DMS 273 treated with DMSO at 0.1 percent for 48 hours (cell line): ENCODE measurements at regions not wholly inside any gene's neighbourhood (a gene's known extent, or its start where the extent isn't known, plus 50 kb on each side); places are given as distances from the start of the nearest gene placed in this dataset.
"Not testable (repeated sequence)": the region's sequence is repeated elsewhere in the genome, so short reads cannot be mapped to it uniquely, and the experiment has no call there.

Source experiments
- DNase-seq: peaks from one replicate; lab custom pipeline; 2025; lab: John Stamatoyannopoulos, UW

DNA sequence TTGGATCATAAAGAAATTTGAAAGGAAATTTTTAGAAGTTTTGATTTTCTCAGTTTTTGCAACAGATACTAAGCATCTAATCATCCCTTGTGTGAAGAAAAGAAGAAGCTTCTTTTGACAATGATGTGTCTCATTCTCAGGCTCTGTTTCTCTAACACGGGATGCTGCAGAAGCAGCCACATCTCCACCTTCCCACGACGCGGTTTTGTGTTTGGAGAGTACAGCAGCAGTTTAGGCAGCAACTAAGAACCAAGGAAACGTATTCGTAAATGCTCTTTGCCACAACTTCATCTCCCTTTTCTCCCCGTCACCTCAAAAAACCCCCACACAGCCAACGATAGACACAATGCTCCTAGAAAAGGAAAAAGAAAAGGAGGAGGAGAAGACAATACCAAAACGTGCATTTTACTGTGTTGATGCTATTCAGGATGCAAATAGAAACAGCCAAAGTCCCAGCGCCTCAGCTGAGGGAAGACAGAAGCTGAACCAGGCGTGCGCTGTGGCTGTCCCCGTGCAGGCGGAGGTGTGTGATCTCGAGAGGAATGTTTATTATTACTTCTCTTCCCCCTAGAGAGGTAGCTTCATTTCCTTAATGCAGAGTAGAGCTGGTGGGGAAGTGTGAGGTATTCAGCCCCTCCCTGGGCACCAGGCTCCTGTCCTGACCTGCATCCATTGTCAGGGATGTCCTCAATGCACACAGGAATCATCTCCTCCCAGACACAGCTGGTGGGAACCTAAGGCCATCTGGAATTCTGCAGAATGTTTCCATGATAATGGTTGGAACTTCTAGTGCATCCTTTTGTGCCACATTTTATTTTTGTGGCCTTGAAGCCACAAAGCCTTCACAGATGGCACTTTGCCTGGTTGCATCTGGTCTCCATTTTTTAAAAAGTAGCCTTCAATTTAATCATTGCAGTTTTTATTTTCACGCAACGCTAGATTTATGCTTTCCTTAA is 174.6 kb upstream of the KLF6 start:
- DNase-seq: no peak

DNA sequence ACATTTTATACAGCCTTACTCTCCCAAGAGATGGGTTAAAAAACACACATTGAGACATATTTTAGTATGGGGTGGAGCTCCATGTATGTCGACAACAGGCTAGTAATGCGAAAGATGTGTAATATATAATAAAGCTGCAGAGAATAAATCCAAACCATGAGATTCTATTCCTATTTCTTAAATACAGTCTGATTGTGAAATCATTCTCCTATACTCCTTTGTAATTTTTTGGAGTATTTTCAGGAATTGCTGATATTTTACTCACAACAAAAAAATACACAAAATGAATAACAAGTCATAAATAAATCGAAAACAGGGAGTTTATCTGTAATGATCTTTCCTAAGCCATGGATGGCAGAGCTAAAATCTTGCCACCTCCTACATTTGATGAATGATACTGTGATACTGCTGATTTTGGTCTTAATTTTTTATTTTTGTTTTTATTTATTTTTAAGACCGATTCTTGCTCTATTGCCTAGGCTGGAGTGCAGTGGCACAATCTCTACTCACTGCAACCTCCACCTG is 173.5 kb upstream of the KLF6 start:
- no peak for DNase-seq

DNA sequence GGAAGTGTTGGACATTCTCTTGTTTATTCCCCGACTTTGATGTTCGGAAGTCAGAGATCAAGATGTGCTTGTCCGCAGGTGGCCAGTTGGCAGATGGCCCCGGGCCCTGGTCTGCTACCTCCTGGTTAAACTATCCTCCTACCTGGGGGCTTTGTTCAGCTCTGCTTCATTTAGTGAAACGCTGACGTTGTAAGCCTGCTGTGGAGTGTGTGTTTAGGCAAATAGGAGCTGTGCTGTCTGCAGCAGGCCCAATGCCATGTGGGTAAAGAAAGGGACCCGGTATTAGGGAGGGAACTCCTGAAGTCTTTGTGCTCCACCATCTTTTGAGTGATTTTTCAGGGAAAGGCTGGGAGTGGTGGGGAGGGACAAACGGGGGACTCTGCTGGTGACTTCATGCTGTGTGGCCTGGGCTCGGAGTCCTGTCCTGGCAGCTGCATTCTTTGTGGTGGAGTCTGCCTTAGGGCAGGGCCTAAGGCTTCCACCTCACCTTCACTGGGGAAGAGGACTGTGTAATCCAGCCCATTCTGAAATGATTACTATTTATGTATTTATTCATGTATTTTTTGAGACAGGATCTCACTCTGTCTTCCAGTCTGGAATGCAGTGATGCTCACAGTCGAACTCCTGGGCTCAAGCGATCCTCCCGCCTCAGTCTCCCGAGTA is 171.1 kb upstream of the KLF6 start:
- DNase-seq: no peak

DNA sequence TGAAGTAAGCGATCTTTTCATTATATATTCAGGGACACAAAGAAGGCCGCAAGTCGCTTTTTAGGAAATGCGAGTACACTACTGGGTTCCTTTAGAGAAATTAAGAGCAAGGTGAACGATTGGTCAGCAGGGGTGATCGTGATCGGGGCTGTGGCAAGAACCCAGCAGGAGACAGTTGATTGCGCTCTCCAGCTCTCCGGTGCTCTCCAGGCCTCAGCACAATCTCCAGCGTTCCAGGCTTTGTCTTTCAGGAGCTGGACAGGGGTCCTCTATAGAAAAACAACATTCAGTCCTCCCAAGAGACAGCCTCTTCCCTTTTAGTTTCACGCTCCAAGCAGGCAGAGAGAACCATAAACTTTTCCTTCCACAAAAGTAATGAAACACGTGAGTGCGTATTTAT is 170.5 kb upstream of the KLF6 start:
- DNase-seq: no peak

DNA sequence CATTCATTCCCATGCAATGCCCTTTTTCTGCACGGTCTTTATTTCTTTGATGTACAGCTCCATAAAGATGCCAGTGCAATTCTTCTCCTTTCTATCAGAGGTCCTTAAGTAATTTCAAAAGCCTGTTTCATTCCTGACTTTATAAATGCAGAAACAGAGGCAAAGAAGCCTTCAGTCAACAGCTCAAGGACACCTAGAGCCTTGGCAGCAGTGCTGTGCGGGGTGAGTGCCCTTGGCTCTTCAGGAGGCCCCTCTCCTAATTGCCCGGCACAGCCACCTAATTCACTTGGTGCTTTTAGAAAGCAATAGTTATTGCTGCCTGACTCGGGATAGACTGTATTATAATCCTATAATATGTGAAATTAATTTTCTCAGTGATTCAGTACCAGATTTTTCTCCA is 169.6 kb upstream of the KLF6 start:
- DNase-seq: no peak

DNA sequence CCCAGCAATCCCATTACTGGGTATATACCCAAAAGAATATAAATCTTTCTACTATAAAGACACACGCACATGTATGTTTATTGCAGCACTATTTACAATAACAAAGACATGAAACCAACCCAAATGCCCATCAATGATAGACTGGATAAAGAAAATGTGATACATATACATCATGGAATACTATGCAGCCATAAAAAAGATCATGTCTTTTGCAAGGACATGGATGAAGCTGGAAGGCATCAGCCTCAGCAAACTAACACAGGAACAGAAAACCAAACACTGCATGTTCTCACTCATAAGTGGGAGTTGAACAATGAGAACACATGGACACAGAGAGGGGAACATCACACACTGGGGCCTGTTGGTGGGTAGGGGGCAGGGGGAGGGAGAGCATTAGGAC is 169.0 kb upstream of the KLF6 start:
- DNase-seq: not testable (repeated sequence)

DNA sequence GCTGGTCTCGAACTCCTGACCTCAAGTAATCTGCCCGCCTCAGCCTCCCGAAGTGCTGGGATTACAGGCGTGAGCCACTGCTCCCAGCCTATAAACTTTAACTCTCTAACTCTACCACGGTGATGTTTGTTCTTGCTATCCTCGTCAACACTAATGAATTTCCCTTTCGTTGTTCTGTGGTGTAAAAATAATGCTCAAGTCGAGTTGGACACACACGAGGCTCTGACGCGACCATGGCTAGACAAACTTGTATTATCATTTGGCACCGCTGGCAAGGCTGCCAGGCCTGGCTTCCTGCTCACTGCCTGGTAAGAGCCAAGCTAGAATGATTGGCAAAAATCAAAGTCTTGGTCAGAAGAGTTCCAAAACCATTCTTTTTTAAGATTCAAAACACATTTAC is 167.0 kb upstream of the KLF6 start:
- DNase-seq: no peak

DNA sequence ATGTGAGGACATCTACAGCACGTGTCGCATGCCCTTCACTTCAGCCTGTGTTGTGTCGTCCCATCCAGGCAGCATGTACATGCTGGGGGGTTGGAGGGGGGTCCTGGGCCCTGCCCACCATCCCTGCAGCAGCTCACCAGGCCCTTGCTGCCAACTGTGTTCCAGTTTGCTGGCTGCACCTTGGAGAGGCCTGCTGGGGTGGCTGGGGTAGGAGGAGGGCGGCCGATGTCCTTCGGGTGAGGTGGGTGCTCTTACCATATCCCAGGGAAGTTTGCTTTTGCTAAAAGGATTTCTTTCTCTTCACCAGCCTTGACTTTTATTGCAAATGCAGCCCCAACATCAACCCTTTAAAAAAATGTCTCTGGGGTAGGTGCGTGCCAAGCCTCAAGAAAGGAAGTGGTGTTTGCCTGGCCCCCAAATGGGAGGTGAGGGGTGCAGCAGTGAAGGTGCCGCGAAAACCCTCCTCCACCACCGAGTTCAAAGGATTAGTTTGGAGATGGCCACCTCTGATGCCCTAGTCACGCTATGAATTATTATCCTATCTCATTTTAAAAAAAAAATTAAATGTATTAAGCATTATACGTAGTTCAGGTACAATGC is 165.8 kb upstream of the KLF6 start:
- no peak for DNase-seq

DNA sequence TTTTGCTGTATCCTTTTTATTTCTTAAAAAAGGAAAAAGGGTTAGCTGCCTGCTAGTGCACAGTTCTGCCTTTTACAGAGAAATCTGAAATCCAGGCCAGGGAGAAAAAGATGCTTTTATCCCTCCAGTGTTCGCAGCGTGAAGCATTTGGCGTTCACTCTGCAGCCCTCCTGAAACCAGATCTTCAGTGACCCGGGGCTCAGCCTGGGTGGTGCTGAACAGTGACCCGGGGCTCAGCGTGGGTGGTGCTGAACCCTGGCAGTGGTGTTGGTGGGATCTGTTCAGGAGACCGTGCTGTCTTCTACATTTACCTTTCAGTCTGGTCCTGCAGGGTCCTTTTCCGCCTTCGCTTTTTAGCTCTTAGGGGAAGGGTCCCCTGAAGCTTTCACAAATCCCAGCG is 164.7 kb upstream of the KLF6 start:
- DNase-seq: no peak

DNA sequence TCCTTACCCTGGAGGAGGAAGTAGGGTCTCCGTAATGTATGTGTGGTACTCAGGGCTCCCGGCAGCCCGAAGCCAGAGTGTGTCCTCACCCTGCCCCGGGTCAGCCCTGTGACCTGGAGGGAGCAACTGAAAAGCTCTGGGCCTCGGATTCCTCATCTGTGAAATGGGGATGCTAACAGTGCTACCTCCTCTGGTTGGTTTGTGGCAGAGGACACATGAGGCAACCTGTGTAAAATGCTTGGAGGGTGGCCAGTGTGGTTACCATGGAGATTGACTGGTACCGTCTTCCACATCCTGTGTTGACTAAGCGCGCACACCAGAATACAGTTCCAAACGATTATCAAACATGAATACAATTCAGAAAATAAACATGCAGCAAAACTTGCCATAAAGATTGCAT is 163.8 kb upstream of the KLF6 start:
- DNase-seq: no peak

DNA sequence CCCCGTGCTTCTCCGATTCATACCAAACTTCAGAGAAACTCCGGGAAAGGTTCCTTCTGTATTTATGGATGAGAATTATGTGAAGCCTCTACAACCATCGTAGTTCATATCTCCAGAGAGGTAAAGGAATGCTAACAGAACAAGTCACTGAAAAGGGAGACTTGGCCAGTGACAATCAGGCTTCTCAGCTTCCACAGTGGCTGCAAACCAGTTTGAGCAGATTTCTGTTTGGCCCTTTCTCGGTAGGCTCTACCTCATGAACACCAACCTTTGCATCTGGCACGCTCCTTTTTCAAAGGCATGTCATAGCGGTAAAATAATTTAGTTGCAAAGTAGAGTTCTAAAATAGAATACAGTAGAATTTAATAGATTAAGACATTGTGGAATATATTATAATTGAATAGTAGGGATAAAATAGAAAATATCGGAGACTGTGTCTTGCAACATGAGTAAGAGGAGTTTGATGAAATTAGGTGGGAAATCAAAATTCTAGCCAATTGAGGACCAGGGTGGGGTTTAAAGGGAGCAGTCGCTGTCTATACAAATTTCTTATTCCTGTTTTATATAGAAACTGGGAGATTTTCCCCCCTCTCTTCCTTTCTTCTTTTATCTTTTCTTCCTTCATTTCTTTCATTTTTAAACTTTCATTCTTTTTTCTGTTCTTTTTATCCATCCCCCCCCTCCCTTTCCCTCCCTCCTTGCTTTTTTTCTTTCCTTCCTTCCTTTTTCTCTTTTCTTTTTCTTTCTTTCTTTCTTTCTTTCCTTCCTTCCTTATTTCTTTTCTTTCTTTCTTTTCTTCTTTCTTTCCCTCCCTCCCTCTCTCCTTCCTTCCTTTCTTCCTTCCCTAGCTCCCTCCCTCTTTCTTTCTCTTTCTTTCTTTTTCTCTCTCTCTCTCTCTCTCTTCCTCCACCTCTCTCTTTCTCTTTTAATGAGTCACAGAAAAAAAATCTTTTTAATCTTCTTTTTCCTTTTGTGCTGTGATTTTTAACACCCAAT is 161.5 kb upstream of the KLF6 start:
- DNase-seq: no peak

DNA sequence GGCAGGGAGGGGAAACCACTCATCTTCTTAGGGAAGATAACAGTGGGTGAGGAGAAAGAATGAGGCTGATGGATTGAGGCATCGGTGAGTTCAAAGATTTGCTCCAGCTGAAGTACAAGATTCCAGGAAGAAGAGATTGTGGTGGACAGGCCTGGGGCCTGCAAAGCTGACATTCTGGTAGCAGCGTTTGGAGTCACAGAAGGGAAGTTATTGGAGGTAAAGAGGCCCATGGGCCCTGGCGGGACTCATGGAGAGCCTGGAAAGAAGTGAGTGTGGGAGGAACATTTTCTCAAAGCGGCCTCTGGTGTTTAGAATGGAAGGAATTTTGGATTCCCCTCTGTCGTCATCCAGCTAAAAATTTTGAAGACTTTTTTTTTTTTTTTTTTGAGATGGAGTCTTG is 160.0 kb upstream of the KLF6 start:
- DNase-seq: no peak

DNA sequence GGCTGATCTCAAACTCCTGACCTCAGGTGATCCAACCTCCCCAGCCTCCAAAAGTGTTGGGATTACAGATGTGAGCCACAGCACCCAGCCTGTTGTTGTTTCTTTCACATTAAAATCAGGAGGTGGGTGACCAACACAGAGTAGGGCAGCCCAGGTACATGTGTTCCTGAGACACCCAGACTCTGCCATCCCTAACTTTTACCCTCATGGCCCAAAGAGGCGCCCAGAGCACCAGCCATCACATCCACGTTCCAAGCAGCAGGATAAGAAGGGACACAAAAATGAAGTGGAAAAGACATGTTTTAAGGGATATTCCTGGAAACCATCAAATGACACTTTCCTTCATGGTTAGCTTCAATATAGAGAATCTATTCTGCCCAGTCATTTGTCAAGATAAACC is 159.6 kb upstream of the KLF6 start:
- no peak for DNase-seq

DNA sequence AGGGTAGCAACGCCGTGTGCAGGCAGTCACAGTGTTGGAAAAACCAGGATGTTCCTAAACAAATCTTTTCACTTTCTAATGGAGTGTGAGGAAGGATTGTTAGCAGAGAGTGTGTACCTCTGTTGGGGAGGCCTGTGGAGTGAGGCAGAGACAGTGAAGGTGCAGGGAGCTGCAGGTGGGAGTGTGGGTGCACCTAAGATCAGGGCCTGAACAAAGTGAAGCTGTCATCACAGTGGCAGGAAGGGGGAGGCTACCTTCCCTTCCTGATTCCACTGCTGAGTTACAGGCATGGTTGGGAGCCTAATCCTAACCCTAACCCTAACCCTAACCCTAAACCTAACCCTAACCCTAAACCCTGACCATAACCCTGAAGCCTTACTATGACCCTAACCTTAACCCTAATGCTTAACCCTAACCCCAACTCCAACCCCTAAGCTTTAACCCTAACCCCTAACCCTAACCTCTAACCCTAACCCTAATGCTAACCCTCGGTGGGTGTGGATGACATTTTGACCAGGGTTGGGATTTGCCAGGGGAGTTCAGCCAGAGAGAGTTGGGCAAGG is 158.8 kb upstream of the KLF6 start:
- no peak for DNase-seq

DNA sequence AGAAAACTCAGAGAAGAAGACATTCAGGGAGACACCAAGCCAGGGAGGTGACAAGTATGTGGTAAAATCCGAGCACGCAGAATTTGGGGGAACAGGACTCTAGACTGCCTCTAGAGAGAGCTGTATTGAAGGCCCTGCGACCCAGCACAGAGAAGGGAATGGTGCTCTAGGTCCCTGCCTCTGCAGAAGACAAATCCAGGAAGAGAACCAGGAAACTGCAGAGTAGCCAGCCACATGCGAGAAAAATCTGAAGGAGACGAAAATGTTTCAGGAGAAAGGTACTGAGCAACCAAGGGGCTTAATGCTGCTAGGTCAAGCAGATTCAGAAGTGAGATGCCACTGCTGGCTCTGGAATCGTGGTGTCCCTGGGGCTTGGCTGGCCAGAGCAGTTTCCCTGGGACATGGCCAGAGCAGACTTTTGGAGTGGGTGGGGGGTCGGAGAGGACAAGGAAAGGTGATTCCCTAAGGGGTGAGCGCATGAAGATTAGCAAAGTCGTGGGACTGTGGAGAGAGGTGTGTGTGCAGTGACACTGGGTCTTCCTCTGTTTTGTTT is 158.0 kb upstream of the KLF6 start:
- no peak for DNase-seq

DNA sequence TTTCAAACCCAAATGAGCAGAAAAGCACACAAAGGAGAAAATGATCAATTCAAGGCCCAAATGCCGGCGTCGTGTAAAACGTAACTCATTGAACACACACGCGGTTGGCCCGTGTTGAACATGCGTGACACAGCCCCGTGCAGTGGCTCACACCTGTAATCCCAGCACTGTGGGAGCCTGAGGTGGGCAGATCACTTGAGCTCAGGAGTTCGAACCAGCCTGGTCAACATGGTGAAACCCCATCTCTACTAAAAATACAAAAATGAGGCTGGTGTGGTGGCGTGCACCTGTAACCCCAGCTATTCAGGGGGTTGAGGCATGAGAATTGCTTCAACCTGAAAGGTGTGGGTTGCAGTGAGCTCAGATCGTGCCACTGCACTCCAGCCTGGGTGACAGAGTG is 156.7 kb upstream of the KLF6 start:
- DNase-seq: no peak

DNA sequence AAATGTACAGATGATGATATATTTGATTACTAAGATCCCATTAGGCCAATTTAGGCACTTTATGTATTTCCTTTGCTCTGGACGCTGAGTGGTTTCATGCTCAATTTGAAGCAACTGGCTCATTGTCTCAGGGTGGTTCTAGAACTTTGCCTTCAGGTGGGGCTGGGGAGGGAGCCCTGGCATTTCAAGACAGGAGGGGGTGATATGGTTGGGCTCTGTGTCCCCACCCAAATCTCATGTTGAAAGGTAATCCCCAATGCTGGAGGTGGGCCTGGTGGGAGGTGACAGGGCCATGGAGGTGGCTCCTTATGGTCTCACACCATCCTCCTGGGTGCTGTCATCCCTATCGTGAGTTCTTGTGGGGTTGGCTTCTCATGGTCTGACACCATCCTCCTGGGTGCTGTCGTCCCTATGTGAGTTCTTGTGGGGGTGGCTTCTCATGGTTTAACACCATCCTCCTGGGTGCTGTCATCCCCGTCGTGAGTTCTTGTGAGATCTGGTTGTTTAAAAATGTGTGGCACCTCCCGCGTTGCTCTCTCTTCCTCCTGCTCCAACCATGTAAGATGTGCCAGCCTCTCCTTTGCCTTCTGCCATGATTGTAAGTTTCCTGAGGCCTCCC is 151.5 kb upstream of the KLF6 start:
- DNase-seq: no peak

DNA sequence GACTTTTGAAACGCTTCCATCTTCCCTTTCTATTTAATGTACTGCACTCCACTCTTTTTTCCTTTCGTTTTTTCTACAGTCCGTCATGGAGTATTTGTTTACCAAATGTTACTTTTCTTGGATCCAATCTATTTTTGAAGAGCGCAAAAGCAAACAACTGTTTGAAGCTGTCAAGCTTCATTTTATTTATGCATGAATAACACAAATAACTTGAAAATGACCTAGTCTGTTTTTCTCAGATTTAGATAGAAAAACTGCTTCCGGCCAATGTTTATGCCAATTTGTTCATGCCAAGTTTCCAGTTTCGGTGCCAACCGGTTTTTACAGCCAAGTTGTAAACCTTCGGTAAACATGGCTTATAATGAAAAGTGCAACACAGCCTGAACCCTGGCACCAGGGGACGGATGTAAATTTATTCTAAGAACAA is 150.9 kb upstream of the KLF6 start:
- no peak for DNase-seq

DNA sequence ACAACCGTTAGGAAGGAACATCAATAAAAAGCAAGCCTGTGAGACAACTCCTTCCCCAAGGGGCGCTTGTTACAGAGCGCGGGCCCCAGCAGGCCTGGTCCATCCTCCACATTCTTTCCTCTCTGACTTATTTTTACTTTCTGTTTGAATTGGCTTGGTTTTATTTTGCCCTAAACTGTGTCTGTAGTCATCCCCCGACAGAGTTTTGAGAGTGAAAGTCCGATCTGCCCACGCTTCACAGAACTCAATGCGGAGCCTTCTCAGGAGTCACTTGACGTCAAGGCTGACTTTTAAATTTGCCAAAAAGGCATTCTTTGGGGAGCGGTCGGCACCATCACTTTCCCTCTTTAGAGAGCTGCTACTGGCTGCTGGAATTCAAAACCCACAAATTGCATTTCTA is 150.1 kb upstream of the KLF6 start:
- DNase-seq: no peak

DNA sequence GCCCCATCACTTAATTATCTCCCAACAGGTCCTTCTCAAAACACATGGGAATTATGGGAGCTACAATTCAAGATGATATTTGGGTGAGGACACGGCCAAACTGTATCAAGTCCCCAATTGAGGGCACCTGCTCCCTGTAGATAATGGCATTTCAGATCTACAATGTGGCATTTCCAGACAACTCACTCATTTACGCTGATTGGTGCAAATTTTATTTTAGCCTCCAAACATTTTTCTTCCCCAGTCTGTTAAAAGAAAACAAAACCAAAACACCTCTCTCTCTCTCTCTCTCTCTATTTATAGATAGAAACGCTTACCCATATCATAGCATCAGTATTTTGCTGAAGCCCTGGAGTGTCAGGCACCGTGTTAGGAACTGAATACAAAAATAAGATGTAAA is 148.7 kb upstream of the KLF6 start:
- no peak for DNase-seq
